Stimulated activated naive CD4-positive, alpha-beta T cell (primary cell): ENCODE measurements at regions not wholly inside any gene's neighbourhood (a gene's known extent, or its start where the extent isn't known, plus 50 kb on each side); places are given as distances from the start of the nearest gene placed in this dataset.

Source experiments
- DNase-seq, 6 experiments: peaks; one replicate each; lab custom pipeline; 2025; lab: John Stamatoyannopoulos, UW

DNA sequence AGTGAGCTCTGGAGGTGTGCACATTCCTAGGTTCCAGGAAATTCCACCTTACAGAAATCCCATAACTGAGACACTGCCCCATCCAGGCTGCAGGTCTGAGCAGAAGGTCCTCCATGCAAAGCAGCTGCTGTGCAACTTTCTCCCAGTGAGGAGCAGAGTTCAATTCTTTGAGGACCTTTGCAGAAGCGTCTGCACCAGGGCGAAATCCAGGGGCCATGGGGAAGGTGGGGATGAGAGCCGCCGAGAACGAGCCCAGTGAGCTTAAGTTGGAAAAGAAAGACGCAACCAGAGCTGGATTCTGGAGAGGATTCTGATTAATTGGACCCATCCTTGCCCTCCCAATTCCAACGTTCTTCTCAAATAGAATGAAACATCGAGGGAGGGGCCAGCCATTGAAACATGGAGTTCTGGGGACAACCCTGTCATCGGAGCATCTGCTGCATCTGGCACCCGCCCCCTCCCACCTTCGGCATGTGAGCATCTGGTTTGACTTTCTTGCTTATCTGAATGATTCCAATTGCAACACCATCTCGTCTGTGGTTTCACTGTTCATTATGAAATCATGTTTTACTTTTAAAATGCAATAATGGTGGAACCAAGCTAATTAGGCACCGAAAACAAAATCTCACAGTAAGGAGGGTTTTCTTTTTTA lies 190.6 kb upstream of the FOXF1 start:
- DNase-seq, result peak in 2 of 6 experiments; percentile 5 to 12

DNA sequence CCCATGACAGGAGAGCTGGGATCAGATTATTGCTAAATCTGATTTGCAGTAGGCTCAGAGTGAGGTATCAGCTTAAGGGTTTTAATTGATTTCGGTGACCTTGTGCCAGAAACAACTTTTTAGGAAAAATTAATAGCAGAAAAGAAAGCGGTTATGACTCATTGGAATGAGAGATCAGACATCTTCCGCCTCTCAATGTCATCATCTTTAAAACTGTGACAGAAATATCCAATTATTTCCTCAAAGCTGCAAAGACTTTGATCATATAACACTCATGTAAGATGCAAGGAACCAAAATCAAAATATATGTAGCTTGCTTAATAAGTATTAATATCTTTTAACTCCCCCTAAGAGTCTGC lies 190.1 kb upstream of the FOXF1 start:
- DNase-seq, result no peak

DNA sequence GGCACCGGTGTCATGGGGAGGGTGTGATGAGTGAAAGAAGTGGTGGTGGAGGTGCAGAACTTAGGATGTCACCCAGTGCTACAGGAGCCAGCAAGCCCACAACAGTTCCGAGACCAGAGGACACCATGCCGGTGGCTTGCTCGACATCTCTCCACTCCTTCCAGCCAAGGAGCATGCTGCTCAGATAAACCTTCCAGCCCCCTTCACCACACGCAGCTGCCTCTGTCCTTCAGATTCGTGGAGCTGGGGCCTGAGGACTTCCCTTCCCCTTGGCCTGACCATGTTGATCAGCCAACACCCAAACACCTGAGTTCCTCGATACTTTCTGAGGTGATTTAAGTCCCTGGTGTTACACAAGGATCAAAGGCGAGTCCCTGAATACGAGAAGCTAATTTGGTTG lies 188.8 kb upstream of the FOXF1 start:
- DNase-seq, result peak in 1 of 6 experiments; percentile 13

DNA sequence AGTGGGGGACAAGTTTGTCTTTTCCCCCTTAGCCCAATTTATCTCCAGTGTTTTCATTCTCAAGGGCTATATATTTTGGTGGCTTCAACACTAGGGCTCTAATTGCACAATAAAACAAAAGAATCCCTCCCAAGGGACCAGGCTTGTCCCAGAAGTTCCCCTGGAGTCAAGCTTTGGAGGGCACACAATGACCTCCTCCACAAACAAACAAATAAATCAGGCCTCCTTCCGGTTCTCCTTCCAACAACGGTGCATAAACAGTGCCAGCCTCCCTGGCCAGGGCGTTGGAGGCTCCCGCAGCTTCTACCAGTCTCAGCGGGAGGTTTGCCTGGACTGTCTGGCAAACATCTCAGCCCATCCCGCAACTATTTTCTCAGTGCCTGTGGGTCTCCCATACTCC lies 188.0 kb upstream of the FOXF1 start:
- DNase-seq, result no peak

DNA sequence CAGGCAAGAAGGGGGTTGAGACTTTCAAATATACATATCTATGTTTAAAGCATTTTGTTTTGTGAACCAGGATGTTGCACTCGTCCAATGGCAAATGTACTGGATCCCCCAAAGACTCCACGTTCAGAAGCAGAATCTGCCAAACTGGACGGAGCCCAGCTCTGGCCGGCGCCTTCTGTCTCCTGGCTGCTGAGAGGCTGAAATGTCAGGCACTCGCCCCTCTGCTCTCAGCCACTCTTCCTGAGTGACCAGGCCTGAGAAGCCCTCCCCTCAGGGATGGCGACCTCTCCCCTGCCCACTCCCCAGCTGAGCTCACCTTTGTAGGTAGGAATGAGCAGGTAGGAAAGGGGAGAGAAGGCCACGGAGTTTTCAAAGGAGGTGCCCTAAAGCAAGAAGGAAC lies 187.5 kb upstream of the FOXF1 start:
- DNase-seq, result no peak

DNA sequence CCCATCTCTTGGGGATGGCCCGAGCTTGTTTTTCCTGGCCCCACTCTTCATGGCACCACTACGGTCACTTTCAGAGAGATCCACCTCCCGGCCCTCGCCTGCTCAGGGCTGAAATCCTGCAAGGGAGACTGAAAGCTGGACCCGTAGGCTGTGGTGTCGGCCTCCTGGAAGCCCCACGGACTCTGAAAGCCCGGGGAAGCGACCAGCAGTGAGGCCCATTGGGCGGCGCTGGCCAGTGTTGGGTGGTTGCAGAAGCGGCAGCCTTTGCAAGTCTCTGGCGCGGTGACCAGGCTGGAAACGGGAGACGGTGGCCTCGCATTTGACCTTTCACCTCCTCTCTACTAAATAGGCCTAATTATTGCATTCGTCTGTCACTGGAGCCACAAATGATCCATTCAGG lies 186.0 kb upstream of the FOXF1 start:
- no peak for DNase-seq

DNA sequence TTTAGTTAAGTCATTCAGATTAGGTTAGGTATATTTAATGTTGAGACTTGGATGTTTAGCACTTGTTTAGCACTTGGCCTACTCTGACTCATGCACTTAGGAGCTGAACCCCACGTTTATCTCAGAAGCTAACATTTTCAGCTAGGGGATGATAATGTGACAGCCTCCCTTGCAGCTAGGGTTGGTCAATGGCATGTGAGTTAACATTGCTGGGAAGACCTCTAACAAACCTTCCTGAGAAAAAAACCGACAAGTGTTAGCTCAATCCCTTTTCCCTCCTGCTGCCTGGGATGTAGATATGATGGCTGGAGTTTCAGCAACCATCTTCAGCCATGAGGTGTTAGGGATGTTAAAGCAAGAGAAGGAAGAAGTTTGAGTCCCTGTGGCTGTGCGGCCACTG lies 185.0 kb upstream of the FOXF1 start:
- no peak for DNase-seq

DNA sequence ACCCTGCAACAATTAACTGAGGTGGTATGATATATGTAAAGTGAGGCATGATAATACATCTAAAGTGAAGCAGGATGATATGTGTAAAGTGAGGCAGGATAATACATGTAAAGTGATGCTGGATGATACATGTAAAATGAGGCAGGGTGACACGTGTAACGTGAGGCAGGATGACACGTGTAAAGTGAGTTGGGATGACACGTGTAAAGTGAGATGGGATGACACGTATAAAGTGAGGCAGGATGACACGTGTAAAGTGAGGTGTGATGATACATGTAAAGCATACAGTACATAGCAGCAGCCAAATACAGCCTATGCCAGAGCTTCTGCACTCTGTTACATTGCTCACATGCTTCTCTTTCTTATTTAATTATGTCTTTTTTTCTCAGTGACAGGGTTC lies 184.4 kb upstream of the FOXF1 start:
- no peak for DNase-seq

DNA sequence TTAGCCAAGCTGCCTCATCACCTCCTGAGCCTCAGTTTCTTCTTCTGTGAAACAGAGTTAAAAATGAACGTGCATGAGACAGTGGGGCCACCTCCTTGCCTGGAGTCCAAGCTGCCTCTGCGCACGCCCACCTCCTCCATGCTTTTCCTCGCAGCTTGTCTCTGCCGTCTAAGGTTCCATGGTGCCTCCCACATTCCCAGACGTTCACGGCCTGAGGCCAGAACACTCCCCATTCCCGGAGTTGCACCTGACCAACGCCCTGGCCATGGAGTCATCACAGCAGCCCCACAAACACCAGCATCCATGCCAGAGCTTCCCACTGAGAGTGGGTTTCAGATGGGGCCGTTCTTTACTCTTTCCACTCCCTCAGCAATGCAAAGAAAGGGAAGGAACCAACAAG lies 183.0 kb upstream of the FOXF1 start:
- DNase-seq, result no peak

DNA sequence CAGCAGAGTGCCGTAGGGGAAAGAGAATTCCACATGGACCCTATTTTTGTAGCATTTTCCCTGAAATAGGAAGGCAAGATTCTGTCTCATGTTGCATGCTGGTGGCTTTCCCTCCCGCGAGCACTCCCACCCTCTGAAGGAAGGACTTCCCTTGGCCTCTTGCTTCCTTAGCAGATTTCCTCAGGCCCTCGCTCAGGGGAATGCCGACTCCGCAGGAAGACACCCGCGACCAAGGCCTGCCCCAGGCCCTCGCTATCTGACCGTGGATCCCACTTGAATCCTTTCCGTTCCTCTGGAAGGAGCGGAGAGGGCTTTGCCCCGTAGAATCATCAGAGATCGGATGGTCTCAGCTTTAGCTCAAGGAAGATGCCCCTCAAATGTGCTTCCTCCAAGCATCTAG lies 179.4 kb upstream of the FOXF1 start:
- no peak for DNase-seq

DNA sequence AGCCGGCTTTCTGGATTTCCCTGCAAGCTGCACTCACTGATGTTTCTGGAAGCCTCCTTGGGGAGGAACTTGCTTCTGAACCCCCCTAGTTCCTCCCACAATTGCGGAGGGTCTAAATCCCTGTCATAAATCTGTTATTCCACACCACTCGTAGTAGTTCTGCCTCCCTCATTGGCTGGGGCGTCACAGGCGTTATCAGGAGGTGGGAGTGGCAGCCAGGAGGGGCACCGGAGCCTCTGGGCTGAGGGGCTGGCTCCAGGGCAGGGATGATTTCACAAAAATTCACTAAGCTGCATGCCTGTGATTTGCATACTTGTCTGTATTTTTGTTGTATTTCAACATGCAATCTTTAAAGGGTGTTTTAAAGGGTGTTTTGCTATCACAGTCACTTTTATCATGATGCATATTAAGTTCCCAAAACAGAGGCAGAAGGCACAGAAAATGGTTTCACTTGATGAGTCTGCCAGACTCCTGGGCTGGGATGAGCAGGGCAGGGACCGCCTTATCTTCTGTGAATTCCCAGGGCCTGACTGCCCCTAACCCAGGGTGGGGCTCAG lies 176.2 kb upstream of the FOXF1 start:
- DNase-seq, result no peak

DNA sequence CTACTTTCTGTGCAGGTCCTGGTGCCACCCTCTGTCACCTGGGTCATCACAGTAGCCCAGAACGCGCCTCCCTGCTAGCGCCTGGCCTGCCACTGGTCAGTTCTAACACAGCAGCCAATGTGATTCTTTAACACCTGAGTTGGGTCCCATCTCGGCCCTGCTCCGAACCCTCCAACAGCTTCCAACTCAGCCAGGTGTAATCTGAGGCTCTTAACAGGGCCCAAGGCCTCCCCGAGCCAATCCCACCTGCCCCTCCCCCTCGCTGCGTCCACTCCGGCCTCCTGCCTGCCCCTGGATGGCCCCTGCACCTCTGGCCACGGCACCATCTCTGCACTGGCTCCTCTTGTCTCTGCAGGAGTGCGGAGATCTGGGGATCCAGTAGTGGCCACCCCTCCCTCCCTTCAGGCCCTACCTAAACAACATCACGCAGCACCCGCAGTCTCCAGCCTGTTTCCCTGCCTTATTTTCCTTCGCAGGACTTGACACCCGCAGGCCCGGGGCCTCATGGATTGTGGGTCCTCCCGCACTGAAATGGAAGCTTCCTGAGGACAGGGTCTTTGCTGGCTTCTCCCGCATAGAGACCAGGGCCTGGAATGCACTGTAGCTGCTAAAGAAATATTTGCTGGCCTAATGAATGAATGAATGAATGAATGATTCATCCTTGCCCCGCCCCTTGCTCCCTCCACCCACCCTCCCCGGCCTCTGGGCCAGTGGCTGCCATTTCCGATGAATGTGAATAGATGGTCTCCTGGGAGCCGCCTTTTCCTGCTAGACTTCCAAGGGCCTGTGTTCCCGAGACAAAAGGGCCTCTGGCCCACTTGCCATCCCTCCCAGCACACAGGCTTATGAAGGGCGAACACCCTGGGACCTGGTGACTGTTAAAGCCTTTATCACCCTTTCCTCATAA lies 174.8 kb upstream of the FOXF1 start:
- DNase-seq, result no peak

DNA sequence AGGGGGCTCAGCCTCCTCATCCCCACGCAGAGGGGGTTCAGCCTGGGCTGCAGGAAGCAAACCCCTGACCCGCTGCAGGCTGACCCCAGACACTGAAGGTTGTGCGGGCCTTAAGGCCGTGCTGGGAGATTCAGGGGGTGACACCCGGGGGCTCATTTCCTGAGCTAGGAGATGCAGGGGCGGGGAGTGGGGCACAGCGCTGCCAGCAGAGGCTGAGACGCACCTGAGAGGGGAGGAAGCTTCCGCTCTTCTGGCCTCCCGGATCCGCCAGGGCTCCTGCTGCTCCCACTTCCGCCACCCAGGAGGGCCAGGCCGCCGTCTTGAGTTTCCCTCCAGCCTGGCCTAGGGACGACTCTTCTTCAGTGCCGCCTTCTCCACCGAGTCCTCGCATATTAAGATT lies 173.2 kb upstream of the FOXF1 start:
- DNase-seq, result no peak

DNA sequence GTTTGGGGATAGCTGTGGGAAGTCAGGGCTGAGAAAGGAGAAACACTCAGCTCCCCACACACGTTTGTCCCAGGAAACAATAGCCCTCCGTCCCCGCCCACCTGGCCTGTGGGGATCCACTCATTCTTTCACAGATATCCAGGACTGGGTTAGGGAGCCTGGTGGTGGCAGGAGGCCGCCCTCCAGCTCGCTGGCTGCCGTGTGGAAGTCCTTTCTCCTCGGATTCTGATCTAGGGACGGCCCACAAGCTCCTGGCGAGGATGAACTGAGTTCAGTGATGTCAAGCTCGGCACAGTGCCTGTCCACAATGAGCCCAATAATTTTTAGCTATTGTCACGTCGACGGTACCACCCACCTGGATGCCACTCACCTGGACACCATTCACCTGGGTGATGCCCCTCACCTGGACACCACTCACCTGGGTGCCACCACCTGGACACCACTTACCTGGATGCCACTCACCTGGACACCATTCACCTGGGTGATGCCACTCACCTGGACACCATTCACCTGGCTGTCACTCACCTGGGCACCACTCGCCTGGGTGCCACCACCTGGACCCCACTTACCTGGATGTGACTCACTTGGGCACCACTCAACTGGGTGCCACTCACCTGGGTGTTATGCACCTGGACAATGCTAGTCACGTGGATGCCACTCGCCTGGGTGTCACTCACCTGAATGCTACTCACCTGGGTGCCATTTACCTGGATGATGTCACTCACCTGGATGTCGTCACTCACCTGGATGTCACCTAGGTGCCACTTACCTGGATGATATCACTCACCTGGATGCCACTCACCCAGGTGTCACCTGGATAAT lies 172.5 kb upstream of the FOXF1 start:
- no peak for DNase-seq

DNA sequence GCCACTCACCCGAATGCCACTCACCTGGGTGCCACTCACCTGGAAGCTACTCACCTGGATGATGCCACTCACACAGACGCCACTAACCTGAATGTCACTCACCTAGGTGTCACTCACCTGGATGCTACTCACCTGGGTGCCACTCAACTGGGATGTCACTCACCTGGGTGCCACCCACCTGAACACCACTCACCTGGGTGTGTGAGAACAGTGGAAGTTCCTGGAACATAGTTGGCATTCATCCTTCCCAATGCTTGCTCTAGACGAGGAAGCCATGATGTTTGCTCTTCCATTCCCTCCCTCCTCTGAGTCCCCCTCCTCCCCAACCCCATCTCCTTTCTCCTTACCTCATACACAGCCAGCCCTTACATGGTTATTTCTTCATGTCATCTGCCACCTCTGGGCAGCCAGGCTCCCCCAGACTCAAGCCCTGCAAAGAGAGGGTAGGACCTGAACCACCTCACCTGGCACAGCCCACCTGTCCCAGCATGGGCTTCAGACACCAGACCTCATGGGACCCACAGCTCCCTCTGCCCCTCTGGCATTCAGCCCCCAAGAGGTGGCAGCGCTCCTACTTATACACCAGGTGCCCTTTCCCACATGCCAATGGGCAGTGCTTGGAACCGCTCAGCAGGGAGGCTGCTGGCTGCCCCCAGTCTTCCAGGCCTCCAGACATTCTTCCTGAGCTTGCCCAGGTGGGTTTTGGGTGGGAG lies 171.8 kb upstream of the FOXF1 start:
- no peak for DNase-seq

DNA sequence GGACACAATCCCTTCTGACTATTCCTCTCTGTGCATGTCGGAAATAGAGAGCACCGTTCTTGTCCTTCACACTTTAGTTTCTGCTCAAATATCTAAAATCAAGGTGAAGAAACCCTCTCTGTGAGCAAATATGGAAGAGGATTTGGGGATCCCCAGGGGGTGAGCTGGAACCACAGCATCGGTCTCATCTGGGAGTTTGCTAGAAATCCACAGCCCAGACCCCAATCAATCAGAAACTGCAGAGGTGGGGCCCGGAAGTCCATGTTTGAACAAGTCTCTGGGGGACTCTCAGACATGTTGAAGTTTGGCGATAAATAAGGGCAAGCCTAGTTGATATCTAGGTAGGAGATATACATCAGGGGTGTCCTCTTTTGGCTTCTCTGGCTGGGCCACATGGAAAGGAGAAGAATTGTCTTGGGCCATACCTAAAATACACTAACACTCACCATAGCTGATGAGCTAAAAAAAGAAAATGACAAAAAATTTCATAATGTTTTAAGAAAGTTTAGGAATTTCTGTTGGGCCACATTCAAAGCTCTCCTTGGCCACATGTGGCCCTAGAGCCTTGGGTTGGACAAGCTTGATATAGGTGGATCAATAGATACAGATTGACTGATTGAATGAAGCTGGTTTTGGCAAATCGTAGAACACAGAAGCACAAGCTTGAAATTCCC lies 168.0 kb upstream of the FOXF1 start:
- DNase-seq, result no peak

DNA sequence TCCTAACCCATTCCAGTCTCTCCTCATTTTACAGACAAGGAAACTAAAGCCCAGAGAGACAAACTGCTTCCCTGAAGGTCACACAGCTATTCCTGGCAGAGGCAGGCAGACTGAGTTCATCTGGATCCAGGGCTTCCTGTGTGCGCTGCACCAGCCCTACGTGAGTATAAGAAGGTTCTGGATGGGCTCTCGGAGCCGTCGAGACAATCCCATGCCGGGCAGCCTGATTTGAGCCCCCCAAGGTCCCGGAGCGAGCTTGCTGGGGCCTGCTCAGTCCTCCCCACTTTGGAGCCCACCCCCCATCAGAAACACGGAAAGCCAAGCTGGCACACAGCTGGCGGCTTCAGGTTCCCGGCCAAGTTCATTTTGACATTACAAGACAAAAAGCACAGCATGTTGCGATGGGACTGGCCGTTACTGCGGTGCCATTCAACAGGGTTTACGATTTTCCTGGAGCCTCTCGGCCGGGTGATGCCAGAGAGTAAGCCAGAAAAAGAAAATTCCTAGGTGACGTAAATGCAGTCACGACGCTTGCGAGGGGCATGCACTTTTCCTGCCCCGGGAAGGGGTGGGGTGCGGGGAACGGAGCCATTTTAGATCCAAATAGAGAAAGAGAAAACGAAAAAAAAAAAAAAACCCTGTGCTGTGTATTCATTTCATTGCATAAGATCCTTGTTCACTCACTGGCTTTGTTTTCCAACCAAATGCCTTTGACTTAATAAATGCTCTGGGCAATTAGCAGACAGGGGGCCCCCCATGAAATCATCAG lies 167.1 kb upstream of the FOXF1 start:
- DNase-seq, result no peak

DNA sequence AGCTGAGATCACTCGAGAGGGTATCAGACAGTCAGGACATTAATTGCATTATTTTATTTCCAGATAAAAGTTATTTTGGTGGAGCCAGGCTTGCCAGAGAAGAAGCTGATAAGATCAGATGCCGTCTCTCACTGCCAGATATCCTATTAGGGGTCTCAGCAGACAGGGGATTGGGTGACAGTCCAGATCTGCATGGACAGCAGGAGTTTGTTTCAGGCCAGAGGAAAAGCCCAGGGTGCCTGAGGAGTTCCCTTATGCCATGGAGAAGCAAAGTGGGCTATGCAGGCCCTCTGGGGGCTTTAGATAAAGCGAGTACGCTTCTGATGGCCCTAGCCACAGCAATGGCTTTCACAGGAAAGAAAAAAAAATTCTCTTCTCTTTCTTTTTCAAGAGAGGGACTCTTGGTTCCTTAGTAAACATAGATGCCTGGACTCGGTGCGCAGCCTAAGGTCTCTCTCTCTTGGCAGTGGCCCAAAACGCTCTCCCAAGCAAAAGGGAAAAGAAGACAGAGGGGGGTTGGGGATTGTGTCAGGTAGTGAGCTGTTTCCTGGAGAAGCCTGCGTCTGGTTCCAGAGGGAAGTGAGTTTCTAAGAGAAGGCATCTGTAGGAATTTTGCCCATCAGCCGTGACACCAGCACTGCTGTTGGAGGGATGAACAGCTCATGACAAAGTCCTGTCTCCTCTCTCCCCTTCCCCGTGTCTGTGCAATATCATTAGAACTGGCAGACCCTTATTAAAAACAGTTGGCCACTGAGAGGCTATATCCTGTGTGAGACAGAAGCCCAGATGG lies 166.3 kb upstream of the FOXF1 start:
- no peak for DNase-seq

DNA sequence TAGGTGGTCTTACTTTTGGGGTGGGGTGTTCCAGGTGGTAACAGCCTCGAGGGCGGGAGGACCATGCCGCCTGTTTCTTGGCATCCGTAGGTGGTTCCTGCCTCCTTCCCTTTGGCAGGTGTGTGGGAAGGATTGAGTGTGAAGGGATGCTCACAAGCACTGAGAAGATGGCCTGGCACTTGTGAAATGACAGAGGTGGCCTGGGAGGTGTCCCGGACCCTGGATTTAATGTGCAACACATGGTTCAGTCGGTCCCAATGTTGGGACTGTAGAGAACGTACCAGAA lies 165.8 kb upstream of the FOXF1 start:
- DNase-seq, result no peak

DNA sequence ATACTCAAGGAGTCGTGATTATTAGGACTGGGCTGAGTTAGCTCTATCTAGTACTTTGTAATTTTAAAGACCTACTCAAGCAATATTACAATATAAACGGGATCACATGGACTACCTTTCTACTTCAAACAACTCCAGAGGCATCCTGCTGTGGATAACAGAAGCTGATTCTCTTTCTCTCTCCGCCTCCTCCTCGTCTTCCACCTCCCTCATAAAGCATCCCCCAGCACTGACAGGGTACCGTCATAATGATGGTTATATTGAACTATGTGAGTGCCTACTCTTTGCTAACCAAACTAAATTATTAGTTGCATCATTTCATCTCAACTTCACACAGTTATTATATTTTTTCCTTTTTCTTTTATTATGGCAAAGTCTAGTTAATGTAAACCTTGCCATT lies 165.4 kb upstream of the FOXF1 start:
- no peak for DNase-seq
